SKM-1 treated with dmso at 0.1 percent for 144 hours (cell line): ENCODE measurements at regions not wholly inside any gene's neighbourhood (a gene's known extent, or its start where the extent isn't known, plus 50 kb on each side); places are given as distances from the start of the nearest gene placed in this dataset.
A peak's percentile ranks its signal among the peaks of the same experiment; 100 is the strongest.
"Not testable (repeated sequence)": the region's sequence is repeated elsewhere in the genome, so short reads cannot be mapped to it uniquely, and the experiment has no call there.

Source experiments
- DNase-seq: peaks from one replicate; lab custom pipeline; 2025; ENCODE audit not compliant: unreplicated experiment; lab: John Stamatoyannopoulos, UW

DNA sequence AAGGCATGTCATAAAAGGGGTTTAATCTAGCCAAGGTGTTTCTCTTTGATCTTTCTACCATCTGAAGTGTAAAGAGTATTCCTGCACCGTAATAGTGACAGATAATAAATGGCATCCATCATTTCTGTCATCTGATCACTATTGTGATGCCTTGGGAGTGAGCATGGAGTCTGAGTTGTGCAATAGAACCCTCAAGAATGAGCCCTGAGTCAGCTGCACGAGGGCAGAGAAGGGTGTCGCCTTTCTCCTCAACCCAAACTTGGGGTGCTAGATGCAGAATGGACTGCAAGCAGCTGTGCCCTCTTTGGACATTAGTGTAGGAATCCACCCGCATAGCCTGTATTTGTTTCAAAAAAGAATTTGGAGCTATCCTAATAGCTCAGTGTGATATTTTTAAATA lies 115.2 kb downstream of the ZNF37A start:
- DNase-seq = no peak

DNA sequence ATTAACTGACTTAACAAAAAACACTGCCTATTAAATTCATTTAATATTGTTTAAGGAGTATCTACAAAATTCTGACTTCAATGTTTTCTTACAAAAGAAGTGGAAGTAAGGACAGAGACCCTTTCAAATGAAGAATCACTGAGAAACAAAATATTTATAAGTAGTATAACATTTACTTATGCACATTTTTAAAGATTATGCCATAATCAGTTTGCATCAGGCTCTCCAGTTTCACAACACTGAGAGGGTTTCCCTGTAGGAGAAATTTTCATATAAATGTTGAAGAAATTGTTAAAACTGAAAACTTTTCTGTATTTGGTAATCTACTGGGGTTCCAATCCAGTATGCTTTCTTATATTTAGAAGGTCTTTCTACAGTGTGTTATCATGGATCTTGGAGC lies 115.6 kb downstream of the ZNF37A start:
- DNase-seq = not testable (repeated sequence)

DNA sequence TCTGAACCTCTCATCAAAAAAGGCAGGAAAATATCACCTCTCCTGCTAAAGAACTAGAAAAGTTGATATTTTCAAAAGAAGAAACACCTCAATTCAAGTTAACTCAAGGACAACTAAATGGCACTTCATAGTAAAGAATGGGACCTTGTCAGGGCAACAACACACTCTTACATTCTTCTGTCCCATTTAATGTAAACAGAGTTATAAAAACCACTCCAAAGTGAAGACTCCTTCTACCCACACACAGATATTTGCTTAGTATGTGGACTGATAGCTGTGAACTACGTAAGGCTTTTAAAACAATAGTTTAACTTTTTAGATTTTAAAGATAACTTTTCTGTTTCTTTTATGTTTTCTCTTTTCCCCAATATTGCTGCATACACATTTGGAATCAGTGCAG lies 118.3 kb downstream of the ZNF37A start:
- DNase-seq = no peak

DNA sequence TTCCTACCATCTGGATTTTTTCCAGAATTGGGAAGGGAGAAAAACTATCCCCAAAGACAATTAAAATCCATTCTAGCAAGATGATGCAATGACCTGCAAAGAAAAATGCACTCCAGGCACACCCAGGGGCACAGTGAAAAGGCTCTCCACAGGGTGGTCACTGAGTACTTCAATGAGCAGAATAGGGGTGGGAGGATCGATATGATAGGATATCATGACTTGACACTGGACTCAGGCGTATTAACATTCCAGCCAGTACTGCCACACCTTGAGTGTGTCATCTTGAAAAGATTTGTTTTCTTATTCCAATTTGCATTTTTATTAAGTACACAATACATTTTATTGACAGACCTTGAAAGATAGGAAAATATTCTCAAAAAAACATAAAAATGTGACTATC lies 132.2 kb downstream of the ZNF37A start:
- no peak for DNase-seq

DNA sequence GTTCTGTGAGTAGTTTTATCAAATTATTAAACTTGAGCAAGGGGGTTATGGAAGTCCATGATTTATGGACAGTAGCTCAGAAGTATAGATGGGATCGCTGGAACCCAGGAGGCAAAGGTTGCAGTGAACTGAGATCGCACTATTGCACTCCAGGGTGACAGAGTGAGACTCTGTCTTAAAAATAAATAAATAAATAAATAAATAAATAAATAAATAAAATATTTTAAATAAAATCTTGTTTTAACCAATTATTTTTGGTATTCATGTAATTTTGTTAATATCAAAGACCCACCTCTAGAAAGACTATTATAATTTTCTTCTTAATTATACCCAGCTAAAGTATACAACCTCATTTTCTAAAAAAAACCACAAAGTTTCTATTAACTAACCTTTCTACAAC lies 134.3 kb downstream of the ZNF37A start:
- no peak for DNase-seq

DNA sequence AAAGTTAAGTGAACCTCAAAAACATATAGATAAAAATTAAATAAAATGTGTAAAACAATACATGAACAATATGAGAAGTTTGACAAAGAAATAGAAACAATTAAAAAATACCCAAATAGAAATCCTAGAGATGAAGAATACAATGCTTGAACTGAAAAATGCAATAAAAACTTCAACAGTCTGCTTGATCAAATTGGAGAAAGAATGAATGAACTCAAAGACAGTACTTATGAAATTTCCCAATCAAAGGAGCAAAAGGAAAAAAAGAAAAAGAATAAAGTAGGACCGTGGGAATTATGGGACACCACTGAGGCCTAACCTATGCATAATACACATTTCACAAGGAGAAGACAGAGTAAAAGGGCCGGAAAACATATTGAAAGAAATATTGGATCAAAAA lies 144.3 kb downstream of the ZNF37A start:
- DNase-seq = not testable (repeated sequence)

DNA sequence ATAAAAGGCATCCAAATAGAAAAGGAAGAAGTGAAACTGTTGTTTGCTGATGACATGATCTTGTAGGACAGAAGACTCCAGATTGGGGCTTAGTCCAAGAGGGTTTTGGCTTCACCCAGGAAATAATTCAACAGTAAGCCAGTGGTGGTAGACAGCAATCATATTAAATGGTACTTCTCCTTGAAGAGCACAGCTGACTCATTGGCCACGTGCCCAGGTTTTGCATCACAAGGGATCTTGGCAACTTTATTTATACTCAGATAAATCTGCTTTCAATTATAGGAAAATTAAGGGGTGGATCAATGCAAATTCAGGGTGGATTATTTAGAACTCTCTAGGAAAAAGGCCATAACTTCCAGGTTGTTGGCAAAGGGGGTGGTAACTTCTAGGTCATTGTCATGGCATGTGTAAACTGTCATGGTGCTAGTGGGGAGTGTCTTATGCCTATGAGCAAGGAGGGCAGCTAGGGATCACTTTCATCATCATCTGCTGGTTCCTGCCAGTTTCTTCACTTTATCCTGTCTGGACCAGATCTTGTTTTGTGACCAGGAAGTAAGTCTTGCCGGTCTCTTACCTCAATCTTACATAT lies 148.0 kb downstream of the ZNF37A start:
- DNase-seq = not testable (repeated sequence)

DNA sequence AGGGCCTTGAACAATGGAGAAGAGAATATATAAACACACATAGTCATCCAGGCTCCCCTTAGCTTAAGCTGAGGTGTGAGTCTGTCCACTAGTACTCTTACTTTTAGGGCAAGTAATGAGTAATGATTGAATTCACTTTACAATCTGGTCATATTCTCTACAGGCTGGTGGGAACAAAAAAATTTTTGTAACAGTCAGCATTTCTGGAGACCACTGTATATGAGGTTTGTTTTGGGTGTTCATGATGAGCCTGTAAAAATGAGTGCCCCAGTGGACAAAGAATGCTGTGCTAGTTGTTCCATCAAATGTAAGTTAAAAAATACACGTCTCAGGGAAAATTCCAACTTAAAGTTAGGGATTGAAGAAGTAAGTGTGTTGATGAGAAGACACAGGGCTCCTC lies 154.0 kb downstream of the ZNF37A start:
- not testable (repeated sequence) for DNase-seq

DNA sequence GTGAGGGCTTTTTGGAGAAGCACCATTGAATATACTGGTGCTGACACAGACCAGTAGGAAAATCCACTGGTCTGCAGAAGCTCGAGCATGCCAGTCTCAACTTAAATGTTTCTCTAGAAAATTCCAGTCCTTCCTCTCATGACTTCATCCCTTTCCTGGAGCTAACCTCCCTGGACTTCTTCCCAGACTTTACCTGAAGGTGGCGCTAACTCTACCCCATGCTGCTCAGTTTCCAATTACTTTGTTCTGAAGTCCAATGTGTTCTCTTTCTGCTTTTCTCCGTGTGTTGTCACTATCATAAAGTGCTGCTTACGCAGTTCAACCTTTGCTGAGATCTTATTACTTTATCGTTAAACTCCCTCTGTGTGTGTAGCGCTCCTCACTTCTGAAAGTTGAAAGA lies 158.4 kb downstream of the ZNF37A start:
- not testable (repeated sequence) for DNase-seq

DNA sequence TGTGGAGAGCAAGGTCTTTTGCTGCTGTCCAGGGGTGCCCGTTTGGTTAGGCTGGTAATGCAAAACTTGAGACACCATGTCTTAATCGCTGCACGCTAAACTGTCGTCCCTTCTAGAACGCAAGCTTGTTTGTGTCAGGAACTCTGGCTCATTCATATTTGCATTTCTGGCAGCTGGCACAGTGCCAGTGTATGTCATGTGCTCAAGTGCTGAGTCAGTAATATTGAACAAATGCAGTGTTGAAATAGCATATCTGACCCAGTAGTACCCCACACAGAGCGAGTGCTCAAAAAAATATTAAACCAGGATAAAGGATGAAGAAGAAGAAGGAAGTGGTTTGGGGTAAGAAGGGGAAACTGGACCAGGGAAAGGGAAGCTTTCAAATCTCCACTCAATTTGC lies 173.4 kb downstream of the ZNF37A start:
- DNase-seq = not testable (repeated sequence)

DNA sequence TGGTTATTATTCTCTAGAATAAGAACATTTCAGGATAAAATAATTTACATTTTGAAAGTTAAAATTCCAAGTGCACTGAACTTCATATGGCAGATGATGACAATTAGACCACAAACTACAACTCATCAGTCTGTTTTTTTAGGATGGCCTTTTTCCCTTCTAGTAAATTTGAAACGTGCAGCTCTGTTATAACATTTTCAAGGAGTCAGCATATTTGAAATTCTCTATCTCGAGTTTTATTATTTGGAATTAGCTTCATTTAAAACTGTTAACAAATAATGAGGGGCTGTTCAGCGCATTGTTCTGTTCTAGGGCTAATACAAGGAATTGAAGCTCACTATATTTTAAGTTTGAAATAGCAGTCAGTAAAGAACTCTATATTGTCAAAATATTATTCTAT lies 176.9 kb downstream of the ZNF37A start:
- DNase-seq = not testable (repeated sequence)

DNA sequence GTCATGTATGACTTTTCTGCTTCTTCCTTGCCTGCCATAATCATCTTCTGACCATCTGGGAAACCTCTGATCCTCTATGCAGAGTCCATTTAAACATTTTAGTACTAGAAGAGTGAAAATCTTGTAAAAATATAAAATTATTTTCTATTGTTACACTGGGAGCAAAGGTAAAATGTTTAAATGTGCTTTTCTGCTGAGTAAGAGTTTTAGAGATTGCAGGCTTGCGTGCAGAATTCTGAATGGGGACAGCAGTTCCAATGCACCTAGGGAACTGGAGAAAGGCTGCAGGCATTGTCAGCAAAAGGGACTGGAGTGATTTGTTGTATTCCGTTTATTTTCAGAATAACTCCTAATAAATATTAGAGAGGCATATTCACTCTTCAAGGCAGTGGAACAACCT lies 180.7 kb downstream of the ZNF37A start:
- DNase-seq = not testable (repeated sequence)

DNA sequence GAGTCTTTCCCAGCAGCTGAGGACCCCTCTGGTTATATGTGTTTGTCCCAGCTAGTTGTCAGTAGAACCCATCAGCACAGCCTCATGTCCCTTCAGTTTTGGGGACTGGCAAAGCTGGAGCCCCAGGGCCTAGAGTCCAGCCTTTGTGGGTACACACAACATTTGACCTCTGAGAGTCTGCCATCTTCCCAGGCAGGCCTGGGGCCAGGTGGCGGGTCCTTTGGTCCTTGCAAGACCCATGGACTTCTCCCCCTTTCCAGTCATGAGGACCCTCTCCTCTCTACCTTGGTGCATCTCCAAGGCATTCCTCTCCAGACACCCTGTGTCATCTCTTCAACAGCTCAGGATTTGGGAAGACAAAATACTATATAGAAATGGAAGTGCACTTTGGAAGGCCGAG lies 198.4 kb downstream of the ZNF37A start:
- not testable (repeated sequence) for DNase-seq

DNA sequence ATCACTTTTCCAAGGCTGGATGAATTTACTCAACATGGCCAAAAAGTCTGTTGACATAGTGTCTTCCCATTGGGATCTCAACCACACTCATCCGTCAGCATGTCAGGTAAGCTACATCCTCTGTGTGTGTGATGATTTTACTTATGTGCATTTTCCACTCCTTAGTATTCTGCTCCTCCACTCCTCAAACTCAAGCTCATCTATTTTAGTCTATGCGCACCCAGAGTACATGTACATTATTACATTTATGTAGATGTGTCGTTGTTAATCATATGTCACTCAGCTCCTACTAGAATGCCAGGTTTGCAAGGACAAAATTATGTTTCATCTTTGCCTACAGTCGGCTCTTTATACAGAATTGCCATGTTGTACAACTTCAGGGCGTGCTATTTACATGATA lies 216.0 kb downstream of the ZNF37A start:
- not testable (repeated sequence) for DNase-seq

DNA sequence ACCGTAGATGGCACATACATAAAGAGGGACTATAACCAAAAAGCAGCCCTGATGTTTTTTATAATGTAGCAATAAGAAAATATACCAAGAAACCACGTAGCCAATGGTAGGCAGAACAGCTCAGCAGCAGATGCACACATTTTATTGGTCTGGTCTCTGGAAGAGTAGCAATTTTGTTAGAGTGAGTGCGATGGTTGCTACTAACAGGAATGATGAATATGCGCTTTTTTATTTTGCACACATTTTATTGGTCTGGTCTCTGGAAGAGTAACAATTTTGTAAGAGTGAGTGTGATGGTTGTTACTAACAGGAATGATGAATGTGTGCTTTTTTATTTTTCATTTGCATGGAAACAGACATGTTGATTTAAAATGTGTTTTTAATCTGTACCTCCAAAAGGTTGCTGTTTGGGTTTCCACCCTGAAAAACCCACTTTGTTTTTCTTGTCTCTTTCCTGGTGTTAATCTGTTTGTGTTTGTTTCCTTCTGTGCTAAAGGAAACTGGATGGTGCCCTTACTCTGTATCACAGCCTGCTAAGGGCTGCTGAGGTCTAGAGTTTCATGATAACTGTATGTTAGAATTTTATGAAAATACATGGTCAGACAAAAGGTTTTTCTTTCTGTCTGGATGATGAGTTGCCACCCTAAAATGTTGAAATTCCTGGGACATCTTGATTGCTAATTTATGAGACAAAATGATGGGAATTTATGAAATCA lies 221.1 kb downstream of the ZNF37A start:
- not testable (repeated sequence) for DNase-seq

DNA sequence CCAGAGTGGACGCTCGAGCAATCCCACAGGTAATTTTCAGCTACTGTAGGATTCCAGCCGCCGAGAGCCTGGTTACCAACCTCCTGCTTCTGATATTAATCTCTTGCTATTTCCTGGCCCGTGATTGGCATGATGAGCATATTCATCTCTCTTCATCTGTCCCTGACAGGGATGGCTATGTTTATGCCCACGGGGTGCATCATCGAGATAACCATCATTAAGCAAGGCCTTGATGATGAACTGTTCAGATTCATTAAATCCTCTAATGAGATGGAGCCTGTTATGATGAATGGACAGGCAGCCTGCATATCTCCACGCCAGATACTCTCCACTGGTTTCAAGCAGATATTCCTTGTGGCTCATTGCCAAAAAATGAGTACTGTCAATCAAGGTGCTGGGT lies 227.3 kb downstream of the ZNF37A start:
- not testable (repeated sequence) for DNase-seq

DNA sequence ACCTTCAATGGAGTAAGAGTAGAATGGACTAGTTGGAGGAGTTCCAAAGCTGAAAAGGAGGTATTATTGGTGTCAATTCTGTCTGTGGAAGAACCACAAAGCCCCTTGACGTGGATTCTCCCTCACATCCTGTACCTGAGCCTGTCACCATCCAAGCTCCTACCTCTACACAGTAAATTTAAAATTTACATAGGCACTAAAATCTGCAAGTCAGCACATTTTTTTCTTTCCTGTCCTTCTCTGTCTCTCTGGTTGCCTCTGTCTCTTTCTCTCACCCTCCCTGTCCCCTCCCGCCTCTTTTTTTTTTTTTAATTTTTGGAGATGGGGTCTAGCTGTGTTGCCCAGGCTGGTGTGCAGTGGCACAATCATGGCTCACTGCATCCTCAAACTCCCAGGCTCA lies 236.2 kb downstream of the ZNF37A start:
- not testable (repeated sequence) for DNase-seq

DNA sequence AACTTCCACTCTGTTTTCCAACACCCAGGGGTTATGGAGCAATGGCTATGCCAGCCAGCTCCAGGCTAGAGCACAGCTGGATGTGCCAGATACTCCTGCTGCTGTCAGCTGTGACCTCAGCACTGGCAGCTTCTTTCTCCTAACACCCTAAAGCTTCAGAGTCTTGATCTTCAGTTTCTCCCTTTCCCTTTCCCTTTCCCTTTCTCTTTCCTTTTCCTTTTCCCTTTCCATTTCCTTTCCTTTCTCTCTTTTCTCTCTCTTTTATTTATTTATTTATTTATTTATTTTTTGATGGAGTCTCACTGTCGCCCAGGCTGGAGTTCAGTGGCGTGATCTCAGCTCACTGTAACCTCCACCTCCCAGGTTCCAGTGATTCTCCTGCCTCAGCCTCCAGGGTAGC lies 237.0 kb downstream of the ZNF37A start:
- not testable (repeated sequence) for DNase-seq

DNA sequence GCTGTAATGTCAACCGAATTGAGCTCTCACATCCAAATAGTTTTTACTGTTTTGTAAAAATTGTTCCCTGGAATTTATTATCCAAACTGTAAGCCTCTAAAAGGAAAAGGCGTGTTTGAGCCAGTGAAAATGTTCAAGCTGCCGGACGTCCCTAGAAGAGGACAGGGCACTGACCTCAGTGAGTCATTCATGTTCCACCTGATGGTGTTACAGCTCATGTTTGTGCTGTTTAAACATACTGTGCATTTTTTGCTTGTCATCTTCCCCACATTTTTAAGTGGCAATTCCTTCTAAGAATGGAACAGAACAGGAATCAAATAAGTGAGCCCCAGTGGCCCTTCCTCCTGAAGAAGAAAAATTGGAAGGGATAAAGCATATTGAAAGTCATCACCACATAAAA lies 239.6 kb downstream of the ZNF37A start:
- not testable (repeated sequence) for DNase-seq

DNA sequence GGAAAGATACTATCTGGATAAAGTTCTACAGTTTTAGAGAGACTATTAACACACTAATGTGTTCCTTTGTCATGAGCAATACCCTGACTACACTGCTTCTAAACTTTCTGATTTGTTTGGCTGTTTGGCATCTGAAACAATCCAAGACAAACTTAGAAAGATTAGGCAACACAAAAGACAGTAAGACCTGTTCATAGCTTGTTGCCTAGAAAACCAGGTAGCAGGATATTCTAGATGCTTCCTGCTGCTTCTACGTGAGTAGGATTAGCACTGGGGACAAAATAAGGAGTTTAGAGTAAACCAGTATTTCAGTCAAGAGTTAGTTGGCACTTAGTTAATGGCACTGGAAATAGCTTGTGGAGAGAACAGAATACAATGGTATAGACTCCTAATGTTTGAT lies 256.5 kb downstream of the ZNF37A start:
- not testable (repeated sequence) for DNase-seq

DNA sequence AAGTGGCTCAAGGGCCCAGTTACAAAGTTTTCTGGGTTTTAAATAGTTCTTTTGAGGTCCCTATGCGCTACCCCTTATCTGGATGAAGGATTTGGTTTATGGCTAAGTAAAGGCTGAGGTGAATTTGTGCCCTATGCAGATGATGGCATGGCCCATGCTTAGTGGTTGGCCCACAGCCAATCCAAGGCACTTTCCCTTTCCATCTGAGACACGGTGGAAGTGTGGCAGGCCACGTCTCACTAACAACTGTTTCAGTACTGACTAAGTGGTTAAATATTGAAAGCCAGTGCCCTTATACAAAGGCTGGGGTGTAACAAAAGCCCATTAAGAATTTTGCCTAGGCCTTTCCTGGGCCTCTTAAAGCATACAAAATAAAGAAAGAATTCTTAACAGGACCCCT lies 260.3 kb downstream of the ZNF37A start:
- DNase-seq = not testable (repeated sequence)

DNA sequence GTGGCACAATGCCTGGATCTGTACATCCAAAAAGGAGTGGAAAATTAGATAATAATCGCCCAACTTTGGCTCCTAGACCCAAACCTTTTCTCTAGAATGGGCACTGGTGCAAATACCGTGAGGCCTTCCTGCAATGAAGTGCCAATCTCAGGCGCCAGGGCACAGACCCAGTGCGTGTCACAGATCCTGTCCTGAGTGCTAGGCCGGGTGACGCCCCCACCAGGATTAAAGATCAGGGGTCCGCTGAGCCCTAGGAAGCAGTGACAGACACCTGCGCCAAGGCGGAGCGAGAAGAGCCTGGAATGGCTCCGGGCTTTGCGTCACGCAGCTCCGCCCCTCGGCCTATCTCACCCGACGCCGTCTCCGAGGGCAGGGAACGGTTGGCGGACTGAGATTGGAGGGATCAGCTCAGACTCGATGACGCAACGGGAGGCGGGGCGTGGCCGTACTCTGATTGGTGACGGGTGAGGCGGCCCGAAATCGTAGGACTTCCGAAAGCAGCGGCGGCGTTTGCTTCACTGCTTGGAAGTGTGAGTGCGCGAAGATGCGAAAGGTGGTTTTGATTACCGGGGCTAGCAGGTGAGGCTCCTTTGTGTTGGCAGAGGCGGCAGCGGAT lies 261.9 kb downstream of the ZNF37A start:
- peak; percentile 38 for DNase-seq
